NCI-H82 treated with DMSO at 0.1 percent for 48 hours (cell line): ENCODE measurements at regions not wholly inside any gene's neighbourhood (a gene's known extent, or its start where the extent isn't known, plus 50 kb on each side); places are given as distances from the start of the nearest gene placed in this dataset.

Source experiments
- DNase-seq: peaks from one replicate; lab custom pipeline; 2025; ENCODE audit not compliant: unreplicated experiment; lab: John Stamatoyannopoulos, UW

DNA sequence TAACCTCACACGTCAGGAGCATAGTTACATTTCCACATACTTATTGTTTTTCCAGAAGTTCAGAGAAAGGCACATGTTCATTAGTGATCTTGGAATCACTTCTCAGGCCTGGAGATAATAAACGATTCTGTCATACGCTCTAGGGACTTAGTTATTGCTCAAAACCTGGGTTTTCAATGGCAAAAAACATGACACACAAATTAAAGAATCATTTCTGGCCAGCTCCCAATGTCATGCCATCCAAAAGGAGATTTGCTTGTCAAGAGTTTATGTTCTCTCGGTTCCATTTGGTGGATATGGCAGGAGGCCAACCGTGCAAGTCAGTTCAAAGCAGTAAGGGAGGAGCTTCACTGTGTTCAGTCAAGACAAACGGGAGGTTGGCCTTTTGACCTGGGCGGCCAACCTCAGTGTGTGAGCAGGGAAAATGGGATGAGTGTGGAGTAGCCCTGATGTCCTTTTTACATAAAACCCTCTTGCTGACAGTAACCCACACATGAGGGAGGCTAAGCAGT lies 123.4 kb downstream of the NXNL2 start:
- DNase-seq = no peak

DNA sequence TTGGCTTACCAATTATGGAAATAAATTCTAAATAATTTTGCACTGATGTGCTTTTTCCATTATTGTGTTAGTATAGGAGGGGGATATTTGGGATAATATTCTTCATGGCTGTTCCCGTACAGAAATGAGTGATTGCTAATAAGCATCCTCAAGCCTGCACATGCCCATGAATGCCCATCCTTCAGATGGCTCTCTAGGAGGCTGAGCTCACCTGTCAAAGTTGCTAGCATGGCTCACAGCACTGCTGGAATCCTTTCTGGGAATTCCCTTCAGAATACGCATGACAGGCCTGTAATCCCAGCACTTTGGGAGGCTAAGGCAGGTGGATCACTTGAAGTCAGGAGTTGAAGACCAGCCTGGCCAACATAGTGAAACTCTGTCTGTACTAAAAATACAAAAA lies 124.1 kb downstream of the NXNL2 start:
- DNase-seq = no peak

- DNase-seq = no peak
Observed at GRCh38 chr9:88660611-88661010, 125.6 kb downstream of the NXNL2 start.

DNA sequence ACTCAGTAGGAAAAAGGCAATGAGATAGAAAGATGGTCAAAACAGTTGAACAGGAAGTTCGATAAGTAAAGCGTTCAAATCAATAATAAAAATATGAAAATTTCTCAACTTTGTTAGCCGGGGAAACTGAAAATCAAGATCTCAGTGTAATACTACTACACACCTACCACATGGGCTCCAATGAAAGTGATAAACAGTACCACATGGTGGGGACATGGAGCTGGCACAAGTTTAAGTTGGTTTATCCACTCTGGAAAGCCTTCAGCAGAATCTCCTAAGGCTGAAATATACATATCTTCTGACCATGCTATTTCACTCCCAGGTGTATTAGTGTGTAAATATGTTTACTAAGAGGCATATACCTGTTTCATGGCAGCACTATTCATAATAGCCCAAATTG lies 126.8 kb downstream of the NXNL2 start:
- DNase-seq = no peak

DNA sequence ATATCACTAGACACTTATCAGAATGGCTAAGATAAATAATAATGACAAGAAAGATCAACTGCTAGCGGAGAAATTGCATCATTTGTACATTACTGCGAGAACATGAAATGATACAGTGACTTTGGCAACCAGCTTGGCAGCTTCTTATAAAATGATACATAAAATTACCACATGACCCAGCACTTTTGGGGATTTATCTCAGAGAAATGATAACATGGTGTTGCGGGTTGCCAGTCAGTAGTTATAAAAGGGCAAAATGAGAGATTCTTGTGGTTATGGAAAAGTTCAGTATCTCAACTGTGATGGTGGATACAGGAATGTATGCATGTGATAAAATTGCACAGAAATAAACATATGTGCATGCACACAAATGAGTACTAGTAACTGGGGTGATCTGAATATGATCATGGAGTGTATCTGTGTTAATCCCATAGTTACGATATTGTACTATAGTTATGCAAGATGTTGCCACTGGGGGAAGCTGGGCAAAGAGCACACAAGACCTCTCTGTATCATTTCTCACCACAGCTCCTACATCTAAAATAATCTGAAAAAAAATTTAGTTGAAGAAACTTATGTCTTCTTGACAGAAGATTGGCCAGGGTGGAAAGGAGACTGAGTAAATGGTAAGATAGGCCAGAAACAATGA lies 128.9 kb downstream of the NXNL2 start:
- no peak for DNase-seq

DNA sequence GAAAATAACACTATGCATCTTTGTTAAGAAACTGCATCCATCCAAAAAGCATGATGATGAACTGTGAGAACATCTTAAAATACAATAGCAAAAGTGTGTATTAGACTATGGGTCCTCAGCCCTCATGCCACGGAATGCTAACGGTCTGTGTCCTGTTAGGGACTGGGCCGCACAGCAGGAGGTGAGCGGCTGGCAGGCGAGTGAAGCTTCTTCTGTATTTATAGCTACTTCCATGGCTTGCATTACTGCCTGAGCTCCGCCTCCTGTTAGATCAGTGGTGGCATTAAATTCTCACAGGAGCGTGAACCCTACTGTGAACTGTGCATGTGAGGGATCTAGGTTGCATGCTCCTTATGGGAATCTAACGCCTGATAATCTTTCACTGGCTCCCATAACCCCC lies 129.8 kb downstream of the NXNL2 start:
- no peak for DNase-seq

- DNase-seq = no peak
Observed at GRCh38 chr9:88672874-88673689, 138.1 kb downstream of the NXNL2 start.

DNA sequence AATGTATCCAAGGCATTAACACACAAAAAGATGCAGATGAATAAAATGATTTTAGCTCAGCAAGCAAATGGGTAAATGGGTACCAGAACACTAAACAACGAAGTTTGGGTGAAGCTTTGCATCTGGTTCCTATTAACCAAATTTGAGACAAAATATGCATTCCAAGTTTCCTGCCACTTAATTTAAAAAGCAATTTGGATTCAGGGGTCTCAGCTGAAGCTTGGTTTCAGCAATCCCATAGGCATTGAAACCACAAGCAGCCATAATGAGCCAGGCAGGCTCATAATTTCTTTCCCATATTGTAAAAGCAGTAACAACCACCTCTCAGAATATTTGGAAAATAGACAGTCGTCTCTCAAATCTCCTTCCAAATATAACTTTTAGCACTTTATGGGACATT lies 138.9 kb downstream of the NXNL2 start:
- no peak for DNase-seq

DNA sequence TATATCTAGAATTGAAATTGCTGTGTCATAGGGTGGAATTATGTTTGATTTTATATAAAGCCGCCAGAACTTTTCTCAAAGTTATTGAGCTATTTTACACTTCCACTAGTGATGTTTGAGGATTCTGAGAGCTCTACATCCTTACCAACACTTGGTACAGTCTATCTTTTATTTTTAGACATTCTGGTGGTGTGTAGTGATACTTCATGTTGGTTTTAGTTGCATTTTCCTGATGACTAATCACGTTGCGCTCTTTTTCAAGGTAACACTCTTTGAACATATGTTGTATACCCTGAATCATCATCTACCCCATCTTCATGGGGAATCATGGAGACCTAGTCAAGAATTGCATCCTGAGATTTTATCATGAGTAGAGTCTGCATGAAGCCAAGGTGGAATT lies 141.7 kb downstream of the NXNL2 start:
- no peak for DNase-seq

- DNase-seq = no peak
Observed at GRCh38 chr9:88678008-88678407, 143.0 kb downstream of the NXNL2 start.

- no peak for DNase-seq
Observed at GRCh38 chr9:88678431-88678830, 143.5 kb downstream of the NXNL2 start.

DNA sequence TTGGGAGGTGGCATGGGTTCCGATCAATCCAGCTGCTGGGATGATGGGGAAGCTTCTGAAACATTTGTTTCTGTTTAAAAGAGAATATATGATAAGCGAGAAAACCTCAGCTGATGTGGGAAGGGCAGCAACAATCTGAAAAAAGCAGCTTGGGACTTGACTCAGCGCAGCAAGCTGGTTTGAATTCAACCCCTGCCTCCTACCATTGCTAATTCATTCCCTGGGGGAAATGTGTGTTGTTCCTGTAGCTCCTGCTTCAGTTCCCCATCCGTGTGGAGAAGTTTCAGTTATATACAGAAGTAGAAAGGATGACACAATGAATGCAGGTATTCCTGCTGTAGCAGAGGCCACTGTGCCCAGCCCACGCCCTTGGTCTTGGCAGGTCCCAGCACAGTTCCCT lies 145.1 kb downstream of the NXNL2 start:
- DNase-seq = no peak

DNA sequence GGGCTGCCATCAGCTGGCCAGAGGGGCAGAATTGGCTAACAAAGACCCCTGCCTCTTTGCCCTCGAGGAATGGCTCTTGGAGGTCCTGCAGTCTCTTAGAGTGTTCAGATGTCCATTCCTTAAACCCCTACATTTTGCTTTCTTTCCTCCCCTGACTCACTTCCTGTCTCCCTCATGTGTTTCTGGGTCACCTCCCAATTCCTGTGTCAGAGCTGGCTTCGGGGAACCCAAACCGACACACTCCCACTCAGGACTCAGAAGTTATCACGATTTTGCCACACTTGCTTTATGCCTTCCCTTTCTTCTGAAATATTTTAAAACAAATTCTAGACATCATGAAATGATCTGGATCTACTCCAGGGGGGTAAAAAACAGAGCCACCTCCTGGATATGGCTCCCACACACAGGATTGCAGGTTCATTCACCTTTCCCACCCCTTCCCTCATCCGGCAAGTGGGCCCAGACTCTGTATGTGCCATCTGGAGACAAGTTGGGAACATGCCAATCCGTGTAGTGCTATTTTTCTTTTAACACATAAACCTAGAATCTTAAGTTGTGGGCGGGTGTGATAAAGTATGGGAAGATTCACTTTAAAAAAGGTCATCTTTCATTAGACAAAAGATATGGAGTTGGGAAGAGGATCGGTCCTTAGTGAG lies 145.7 kb downstream of the NXNL2 start:
- no peak for DNase-seq

DNA sequence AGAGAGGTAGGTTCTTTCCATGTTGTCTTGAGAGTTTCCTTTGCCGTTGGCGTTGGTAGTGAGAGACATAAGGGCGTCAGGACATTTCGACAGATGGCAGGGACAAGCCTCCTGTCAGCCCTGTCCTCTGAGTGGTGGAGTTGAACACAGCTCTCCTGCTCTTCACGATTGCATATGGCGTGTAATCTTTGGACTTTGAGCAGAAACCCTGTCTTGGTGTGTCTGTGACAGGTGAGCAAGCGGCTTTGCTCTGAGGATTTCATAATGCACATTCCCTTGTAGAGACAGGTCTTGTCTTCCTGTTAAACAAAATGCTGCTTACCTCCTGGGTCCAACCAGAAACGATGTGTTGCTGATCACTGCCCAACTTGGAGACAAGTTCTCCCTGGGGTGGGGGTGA lies 146.5 kb downstream of the NXNL2 start:
- no peak for DNase-seq

DNA sequence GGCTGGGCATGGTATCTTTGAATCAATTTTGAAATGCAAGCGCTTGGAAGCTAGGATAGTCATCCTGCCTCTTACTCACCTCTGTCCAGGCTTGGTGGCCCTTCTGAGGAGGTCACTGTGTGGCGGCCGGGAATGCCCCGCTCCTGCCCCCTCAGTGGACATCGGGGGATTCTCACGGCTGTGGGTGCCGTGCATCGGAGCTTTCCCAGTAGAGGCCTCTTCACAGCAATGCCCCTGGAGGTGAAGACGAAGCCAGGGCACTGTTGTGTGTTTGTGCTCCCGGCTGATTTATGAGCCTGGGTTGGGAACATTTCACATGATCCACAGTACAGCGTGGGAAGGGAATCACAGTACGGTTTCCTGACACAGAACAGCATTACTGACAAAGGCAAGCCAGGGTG lies 147.5 kb downstream of the NXNL2 start:
- no peak for DNase-seq

DNA sequence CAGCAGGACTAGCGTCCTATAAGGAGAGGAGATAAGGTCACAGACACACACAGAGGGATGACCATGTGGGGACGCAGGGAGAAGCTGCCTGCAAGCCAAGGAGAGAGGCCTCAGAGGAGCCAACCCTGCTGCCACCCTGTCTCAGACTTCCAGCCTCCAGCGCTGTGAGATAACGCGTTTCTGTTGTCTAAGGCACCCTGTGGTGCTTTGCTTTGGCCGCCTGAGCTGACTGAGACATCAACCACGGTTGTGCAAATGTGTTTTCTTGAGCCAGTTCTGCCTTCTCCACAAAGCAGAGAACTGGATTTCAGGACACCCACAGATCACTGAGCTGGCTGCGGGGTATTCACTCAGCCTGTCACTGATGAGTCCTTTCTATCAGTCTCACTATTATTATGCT lies 149.1 kb downstream of the NXNL2 start:
- no peak for DNase-seq

- DNase-seq = no peak
Observed at GRCh38 chr9:88684845-88685244, 149.9 kb downstream of the NXNL2 start.

- DNase-seq = no peak
Observed at GRCh38 chr9:88685966-88686365, 151.0 kb downstream of the NXNL2 start.

- DNase-seq = no peak
Observed at GRCh38 chr9:88689509-88690298, 154.7 kb downstream of the NXNL2 start.

GRCh38 chr9:88690628-88691027 lies 155.7 kb downstream of the NXNL2 start:
- no peak for DNase-seq

DNA sequence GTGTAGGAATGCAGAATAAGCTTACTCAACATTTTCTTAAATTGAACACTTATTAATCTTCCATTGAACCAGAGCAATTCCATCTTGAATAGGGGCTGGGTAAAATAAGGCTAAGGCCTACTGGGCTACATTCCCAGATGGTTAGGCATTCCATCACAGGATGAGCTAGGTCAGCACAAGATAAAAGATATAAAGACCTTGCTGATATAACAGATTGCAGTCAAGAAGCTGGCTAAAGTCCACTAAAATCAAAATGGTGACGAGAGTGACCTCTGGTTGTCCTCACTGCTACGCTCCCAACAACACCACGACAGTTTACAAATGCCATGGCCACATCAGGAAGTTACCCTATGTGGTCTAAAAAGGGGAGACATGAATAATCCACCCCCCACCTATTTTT lies 156.1 kb downstream of the NXNL2 start:
- no peak for DNase-seq
